HAP-1 (cell line): ENCODE measurements at regions not wholly inside any gene's neighbourhood (a gene's known extent, or its start where the extent isn't known, plus 50 kb on each side); places are given as distances from the start of the nearest gene placed in this dataset.
"Not testable (repeated sequence)": the region's sequence is repeated elsewhere in the genome, so short reads cannot be mapped to it uniquely, and the experiment has no call there.

Source experiments
- DNase-seq, 2 experiments: peaks; one replicate each; pipeline ENCODE4 v3.0.0-alpha.2; 2016 to 2020; ENCODE audit warnings: low spot score in 2 of 2
- H3K27me3 ChIP-seq: fragments of 250-450 bp; sonication (Bioruptor Pico); 2 replicates; pipeline ENCODE4 v1.5.1; 2020; ENCODE audit warnings: low read depth, mild to moderate bottlenecking, moderate library complexity
- H3K36me3 ChIP-seq: fragments of 250-450 bp; sonication (Bioruptor Pico); replicated peaks from 2 replicates; pipeline ENCODE4 v1.5.1; 2020; ENCODE audit warnings: mild to moderate bottlenecking
- H3K4me1 ChIP-seq: fragments of 250-450 bp; sonication (Bioruptor Pico); 2 replicates; pipeline ENCODE4 v1.5.1; 2020; ENCODE audit warnings: mild to moderate bottlenecking
- H3K4me3 ChIP-seq: fragments of 250-450 bp; sonication (Bioruptor Pico); 2 replicates; pipeline ENCODE4 v1.5.1; 2020; ENCODE audit warnings: mild to moderate bottlenecking, moderate library complexity
- H3K9me3 ChIP-seq: fragments of 250-450 bp; sonication (Bioruptor Pico); 2 replicates; pipeline ENCODE4 v1.5.1; 2020; ENCODE audit warnings: mild to moderate bottlenecking, moderate library complexity
- in situ Hi-C: fragments of 300-500 bp; cut with MboI; formaldehyde crosslinking; loops from 3 replicates; pipeline ENCODE4 v1.14.3; 2020; ENCODE audit warnings: low sequenced_read_pairs, inconsistent platforms, mixed read lengths

- H3K36me3 ChIP-seq, in situ Hi-C loops, H3K9me3 ChIP-seq, H3K4me1 ChIP-seq, DNase-seq, H3K27me3 ChIP-seq, H3K4me3 ChIP-seq: not testable (repeated sequence)
Observed at GRCh38 chr6:4725136-4725760, 51.0 kb upstream of the CDYL start.

DNA sequence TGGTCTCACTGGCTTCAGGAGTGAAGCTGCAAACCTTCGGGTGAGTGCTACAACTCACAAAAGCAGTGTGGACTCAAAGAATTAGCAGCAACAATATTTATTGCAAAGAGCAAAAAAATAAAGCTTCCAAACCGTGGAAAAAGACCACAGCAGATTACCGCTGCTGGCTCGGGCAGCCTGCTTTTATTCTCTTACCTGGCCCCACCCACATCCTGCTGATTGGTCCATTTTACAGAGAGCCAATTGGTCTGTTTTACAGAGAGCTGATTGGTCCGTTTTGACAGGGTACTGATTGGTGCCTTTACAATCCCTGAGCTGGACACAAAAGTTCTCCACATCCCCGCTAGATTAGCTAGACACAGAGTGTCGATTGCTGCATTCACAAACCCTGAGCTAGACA, 51.5 kb upstream of the CDYL start:
- H3K27me3 ChIP-seq, H3K36me3 ChIP-seq, DNase-seq, H3K9me3 ChIP-seq, H3K4me3 ChIP-seq, in situ Hi-C loops, H3K4me1 ChIP-seq: not testable (repeated sequence)

DNA sequence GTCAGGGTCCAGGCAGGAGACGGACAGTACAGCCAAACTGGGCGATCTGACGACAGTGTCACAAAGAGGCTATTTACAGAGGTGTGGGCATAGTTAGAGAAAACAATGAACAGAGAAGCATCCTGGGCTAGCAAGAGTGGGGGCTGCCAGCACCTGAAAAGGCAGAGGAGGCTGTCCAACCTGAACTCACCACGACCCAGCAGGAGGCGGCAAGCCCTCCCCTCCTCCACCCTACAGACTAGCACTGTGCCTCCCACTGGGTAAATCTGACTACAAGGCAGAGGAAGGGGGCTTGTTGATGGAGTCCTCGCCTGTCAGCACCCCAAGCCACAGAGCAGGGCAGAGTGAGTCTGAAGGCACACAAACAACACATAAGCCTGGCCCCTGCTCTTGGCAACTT, 52.8 kb upstream of the CDYL start:
- no peaks in the 10 kb centered on the region for H3K4me1 ChIP-seq

DNA sequence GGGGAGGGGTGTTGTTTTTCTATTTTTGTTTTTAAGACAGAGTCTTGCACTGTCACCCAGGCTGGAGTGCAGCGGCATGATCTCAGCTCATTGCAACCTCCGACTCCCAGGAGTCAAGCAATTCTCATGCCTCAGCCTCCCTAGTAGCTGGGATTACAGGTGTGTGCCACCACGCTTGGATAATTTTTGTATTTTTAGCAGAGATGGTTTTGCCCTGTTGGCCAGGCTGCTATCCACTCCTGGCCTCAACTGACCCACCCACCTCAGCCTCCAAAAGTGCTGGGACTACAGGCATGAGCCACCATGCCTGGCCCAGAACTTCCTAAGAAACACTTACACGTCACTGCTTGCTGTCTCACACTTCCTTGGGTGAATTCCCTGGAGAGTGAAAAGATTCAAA, 54.8 kb upstream of the CDYL start:
- in situ Hi-C loops, H3K4me1 ChIP-seq, H3K9me3 ChIP-seq, H3K36me3 ChIP-seq, H3K27me3 ChIP-seq, H3K4me3 ChIP-seq, DNase-seq: not testable (repeated sequence)

More for the DNA sequence above, 52.8 kb upstream of the CDYL start:
- Histone ChIP-seq H3K36me3 (no peaks in the 10 kb centered on the region), H3K27me3 (peaks cover 2% of the 10 kb centered on the region; the same call in 1 of the 2 replicates), H3K9me3 (no peaks in the 10 kb centered on the region), H3K4me3 (no peak overlapping the region)
- DNase-seq: no peak
- in situ Hi-C loops: no loop called here

DNA sequence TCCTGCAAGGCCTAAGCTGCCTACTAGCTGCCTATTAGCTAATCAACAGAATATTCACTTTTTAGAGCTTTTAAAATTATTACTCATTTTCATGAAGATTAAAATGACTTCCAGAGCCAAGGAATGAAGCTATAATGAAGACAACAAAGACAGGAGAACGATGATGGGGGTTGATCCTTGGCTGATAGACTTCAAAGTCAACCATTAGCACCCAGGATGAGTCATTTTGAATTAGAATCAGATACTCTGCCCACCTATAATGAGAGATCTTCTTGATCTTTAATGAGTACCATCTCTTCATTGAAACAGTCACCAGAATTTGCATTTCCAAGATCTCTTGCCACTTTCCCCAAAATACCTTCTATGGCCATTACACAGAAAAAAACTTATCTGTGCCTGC, 56.7 kb upstream of the CDYL start:
- in situ Hi-C loops: no loop called here
- Histone ChIP-seq H3K27me3 (peaks cover 2% of the 10 kb centered on the region; the same call in 1 of the 2 replicates), H3K9me3 (no peaks in the 10 kb centered on the region), H3K36me3 (no peaks in the 10 kb centered on the region), H3K4me1 (no peaks in the 10 kb centered on the region), H3K4me3 (no peak overlapping the region)
- DNase-seq: no peak

DNA sequence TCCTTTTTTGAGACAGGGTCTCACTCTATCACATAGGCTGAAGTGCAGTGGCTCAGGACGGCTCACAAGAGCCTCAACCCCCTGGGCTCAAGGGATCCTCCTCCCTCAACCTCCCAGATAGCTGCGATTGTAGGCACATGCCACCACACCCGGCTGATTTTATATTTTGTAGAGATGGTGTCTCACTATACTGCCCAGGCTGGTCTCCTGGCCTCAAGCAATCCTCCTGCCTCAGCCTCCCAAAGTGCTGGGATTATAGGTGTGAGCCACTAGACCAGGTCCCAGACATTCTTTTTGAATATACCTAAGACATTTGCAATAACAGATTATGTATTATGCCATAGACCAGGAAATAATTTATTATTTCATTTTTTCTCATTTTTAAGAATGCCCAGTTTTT, 58.3 kb upstream of the CDYL start:
- peaks cover 2% of the 10 kb centered on the region; the same call in 1 of the 2 replicates for H3K27me3 ChIP-seq

GRCh38 chr6:4717124-4717523, 59.1 kb upstream of the CDYL start:
- in situ Hi-C loops: no loop called here
- DNase-seq: no peak
- no peaks in the 10 kb centered on the region for H3K9me3 ChIP-seq
- no peaks in the 10 kb centered on the region for H3K36me3 ChIP-seq
- H3K4me1 ChIP-seq: no peaks in the 10 kb centered on the region
- H3K27me3 ChIP-seq: peaks cover 2% of the 10 kb centered on the region; the same call in 1 of the 2 replicates
- no peak overlapping the region for H3K4me3 ChIP-seq

More for the DNA sequence above, 58.3 kb upstream of the CDYL start:
- H3K4me3 ChIP-seq: no peak overlapping the region
- no peaks in the 10 kb centered on the region for H3K9me3 ChIP-seq
- H3K36me3 ChIP-seq: no peaks in the 10 kb centered on the region
- DNase-seq: no peak
- no peaks in the 10 kb centered on the region for H3K4me1 ChIP-seq
- in situ Hi-C loops: no loop called here

- Histone ChIP-seq H3K36me3 (no peaks in the 10 kb centered on the region), H3K4me1 (no peaks in the 10 kb centered on the region), H3K9me3 (no peaks in the 10 kb centered on the region), H3K4me3 (no peak overlapping the region), H3K27me3 (no peaks in the 10 kb centered on the region)
- in situ Hi-C loops: no loop called here
- no peak for DNase-seq
Observed at GRCh38 chr6:4714961-4715501, 61.2 kb upstream of the CDYL start.

GRCh38 chr6:4712291-4712690, 63.9 kb upstream of the CDYL start:
- Histone ChIP-seq H3K4me1 (no peaks in the 10 kb centered on the region), H3K27me3 (no peaks in the 10 kb centered on the region), H3K36me3 (no peaks in the 10 kb centered on the region), H3K4me3 (no peak overlapping the region), H3K9me3 (no peaks in the 10 kb centered on the region)
- DNase-seq: no peak
- in situ Hi-C loops: no loop called here

DNA sequence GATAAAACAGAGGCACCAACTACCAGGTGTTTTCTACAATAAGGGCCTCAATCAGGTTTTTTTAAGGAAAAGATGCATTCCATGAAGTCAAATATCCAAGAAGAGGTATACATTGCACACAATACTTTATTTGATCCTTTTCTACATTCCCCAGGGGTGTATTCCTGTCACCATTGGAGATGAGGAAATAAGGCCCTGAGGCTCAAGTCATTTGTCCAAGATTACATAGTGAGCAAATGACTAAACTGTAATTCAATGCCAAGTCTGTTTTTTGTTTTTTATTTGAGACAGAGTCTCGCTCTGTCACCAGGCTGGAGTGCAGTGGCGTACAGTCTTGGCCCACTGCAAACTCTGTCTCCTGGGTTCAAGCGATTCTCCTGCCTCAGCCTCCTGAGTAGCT, 69.2 kb upstream of the CDYL start:
- no peaks in the 10 kb centered on the region for H3K36me3 ChIP-seq
- H3K4me3 ChIP-seq: no peak overlapping the region
- no peaks in the 10 kb centered on the region for H3K4me1 ChIP-seq
- no peaks in the 10 kb centered on the region for H3K9me3 ChIP-seq
- in situ Hi-C loops: no loop called here
- no peak for DNase-seq
- H3K27me3 ChIP-seq: no peaks in the 10 kb centered on the region

DNA sequence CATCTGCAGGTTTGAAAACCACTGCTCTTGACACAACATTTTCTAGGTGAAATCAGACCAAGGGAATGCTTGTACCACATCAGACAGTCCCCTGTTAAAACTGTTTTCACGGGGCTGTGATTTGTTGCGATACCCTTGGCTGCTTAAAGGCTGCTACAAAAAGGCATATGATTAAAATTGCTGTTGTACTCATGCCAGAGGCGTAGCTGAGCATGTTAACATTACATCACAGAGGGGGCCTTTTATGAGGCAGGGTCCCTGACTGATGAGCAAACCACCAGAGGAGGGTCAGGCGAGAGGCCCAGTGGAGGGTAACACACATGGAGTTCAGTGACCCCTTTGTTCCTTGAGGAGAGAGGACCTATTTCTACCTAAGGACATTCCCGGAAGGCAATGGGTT, 70.4 kb upstream of the CDYL start:
- in situ Hi-C loops: no loop called here
- Histone ChIP-seq H3K4me3 (no peak overlapping the region), H3K27me3 (no peaks in the 10 kb centered on the region), H3K36me3 (no peaks in the 10 kb centered on the region), H3K9me3 (no peaks in the 10 kb centered on the region), H3K4me1 (no peaks in the 10 kb centered on the region)
- no peak for DNase-seq

DNA sequence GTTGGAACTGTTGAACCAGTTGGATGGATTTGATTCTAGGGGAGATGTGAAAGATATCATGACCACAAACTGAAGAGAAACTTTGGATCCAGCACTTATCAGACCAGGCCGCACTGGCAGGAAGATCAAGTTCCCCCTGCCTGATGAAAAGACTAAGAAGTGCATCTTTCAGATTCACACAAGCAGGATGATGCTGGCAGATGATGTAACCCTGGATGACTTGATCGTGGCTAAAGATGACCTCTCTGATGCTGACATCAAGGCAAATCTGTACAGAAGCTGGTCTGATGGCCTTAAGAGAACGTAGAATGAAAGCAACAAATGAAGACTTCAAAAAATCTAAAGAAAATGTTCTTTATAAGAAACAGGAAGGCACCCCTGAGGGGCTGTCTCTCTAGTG, 72.8 kb upstream of the CDYL start:
- Histone ChIP-seq H3K4me3 (no peak overlapping the region), H3K36me3 (no peaks in the 10 kb centered on the region), H3K27me3 (no peaks in the 10 kb centered on the region), H3K4me1 (no peaks in the 10 kb centered on the region), H3K9me3 (no peaks in the 10 kb centered on the region)
- in situ Hi-C loops: no loop called here
- no peak for DNase-seq

- H3K9me3 ChIP-seq: no peaks in the 10 kb centered on the region
- H3K36me3 ChIP-seq: no peaks in the 10 kb centered on the region
- in situ Hi-C loops: no loop called here
- no peaks in the 10 kb centered on the region for H3K4me1 ChIP-seq
- H3K4me3 ChIP-seq: no peak overlapping the region
- no peak for DNase-seq
- H3K27me3 ChIP-seq: no peaks in the 10 kb centered on the region
Observed at GRCh38 chr6:4698901-4699659, 77.1 kb upstream of the CDYL start.

GRCh38 chr6:4693173-4693970, 82.8 kb upstream of the CDYL start:
- in situ Hi-C loops: no loop called here
- no peak overlapping the region for H3K4me3 ChIP-seq
- H3K9me3 ChIP-seq: no peaks in the 10 kb centered on the region
- H3K4me1 ChIP-seq: no peaks in the 10 kb centered on the region
- no peaks in the 10 kb centered on the region for H3K27me3 ChIP-seq
- no peaks in the 10 kb centered on the region for H3K36me3 ChIP-seq
- no peak for DNase-seq
